Neuron (in vitro differentiated cells): ENCODE measurements at regions not wholly inside any gene's neighbourhood (a gene's known extent, or its start where the extent isn't known, plus 50 kb on each side); places are given as distances from the start of the nearest gene placed in this dataset.

Source experiments
- H2AFZ ChIP-seq: one replicate; pipeline ENCODE4 v1.6.1; 2013; ENCODE audit warnings: low read depth, mild to moderate bottlenecking, inconsistent platforms, low read length, moderate library complexity
- H3K27me3 ChIP-seq: one replicate; pipeline ENCODE4 v1.6.1; 2013; ENCODE audit warnings: low read length; ENCODE audit not compliant: insufficient read depth
- H3K36me3 ChIP-seq: one replicate; pipeline ENCODE4 v1.6.1; 2013; ENCODE audit warnings: low read length; ENCODE audit not compliant: insufficient read depth
- H3K4me1 ChIP-seq: one replicate; pipeline ENCODE4 v1.6.1; 2013; ENCODE audit warnings: low read length; ENCODE audit not compliant: insufficient read depth
- H3K4me3 ChIP-seq: 2 replicates; pipeline ENCODE4 v1.5.1; 2013; ENCODE audit warnings: mild to moderate bottlenecking, low read length, moderate library complexity
- H3K9me3 ChIP-seq: one replicate; pipeline ENCODE4 v1.6.1; 2013; ENCODE audit warnings: low read length

DNA sequence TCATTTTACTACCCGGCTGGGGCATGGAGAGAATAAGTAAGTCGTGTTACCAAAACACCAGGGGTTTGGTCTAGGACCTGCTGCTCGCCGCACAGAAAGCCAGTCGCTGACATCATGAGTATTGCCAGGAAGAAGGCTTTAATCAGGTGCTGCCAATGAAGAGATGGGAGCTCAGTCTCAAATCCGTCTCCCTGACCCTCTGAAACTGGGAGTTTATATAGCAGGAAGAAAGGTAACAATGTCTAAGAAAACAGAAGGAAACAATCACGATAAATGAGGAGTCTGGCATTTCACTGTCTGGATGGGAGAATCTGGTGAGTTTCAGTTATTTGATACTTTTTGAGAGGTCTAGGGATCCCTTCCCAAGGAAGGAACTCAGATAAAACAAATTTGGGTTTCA is 437.9 kb upstream of the JARID2 start:
- Histone ChIP-seq H3K4me1 (no peaks in the 10 kb centered on the region), H2AFZ (no peak overlapping the region), H3K36me3 (no peaks in the 10 kb centered on the region), H3K9me3 (no peaks in the 10 kb centered on the region), H3K4me3 (no peak overlapping the region), H3K27me3 (no peaks in the 10 kb centered on the region)

- H3K36me3 ChIP-seq, result no peaks in the 10 kb centered on the region
- H3K4me3 ChIP-seq, result no peak overlapping the region
- no peaks in the 10 kb centered on the region for H3K27me3 ChIP-seq
- no peaks in the 10 kb centered on the region for H3K4me1 ChIP-seq
- no peak overlapping the region for H2AFZ ChIP-seq
- H3K9me3 ChIP-seq, result no peaks in the 10 kb centered on the region
Measured at GRCh38 chr6:14810021-14810420, 435.8 kb upstream of the JARID2 start.

- no peak overlapping the region for H2AFZ ChIP-seq
- H3K9me3 ChIP-seq, result no peaks in the 10 kb centered on the region
- peaks cover 4% of the 10 kb centered on the region for H3K4me1 ChIP-seq
- H3K36me3 ChIP-seq, result no peaks in the 10 kb centered on the region
- no peak overlapping the region for H3K4me3 ChIP-seq
- H3K27me3 ChIP-seq, result no peaks in the 10 kb centered on the region
Measured at GRCh38 chr6:14811775-14812428, 434.0 kb upstream of the JARID2 start.

DNA sequence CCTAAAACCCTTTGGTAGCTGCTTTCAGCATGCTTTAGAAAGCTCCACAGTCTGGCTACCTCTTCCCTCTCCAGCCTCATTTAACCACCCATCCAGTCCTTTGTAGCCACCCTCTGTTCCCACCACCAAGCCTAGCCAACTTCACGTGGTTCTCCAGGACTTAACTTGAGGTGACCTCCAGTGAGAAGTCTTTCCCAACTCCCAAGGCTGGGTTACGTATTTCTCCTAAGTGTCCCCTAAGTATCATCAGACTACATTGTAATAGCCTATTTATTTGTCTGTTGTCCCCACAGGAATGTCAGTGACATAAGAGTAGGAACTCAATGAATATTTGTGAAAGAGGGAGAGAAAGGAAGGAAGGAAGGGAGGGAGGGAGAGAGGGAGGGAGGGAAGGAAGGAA is 431.9 kb upstream of the JARID2 start:
- no peaks in the 10 kb centered on the region for H3K36me3 ChIP-seq
- H3K27me3 ChIP-seq, result no peaks in the 10 kb centered on the region
- H3K4me1 ChIP-seq, result peaks cover 4% of the 10 kb centered on the region
- H2AFZ ChIP-seq, result no peak overlapping the region
- no peak overlapping the region for H3K4me3 ChIP-seq
- no peaks in the 10 kb centered on the region for H3K9me3 ChIP-seq

GRCh38 chr6:14816116-14816859 is 429.6 kb upstream of the JARID2 start:
- H3K4me3 ChIP-seq, result no peak overlapping the region
- peaks cover 4% of the 10 kb centered on the region for H3K4me1 ChIP-seq
- H3K27me3 ChIP-seq, result no peaks in the 10 kb centered on the region
- no peaks in the 10 kb centered on the region for H3K9me3 ChIP-seq
- no peak overlapping the region for H2AFZ ChIP-seq
- no peaks in the 10 kb centered on the region for H3K36me3 ChIP-seq

GRCh38 chr6:14817074-14817473 is 428.8 kb upstream of the JARID2 start:
- Histone ChIP-seq H3K4me1 (peaks cover 4% of the 10 kb centered on the region), H3K9me3 (no peaks in the 10 kb centered on the region), H3K4me3 (no peak overlapping the region), H3K27me3 (no peaks in the 10 kb centered on the region), H2AFZ (no peak overlapping the region), H3K36me3 (no peaks in the 10 kb centered on the region)

DNA sequence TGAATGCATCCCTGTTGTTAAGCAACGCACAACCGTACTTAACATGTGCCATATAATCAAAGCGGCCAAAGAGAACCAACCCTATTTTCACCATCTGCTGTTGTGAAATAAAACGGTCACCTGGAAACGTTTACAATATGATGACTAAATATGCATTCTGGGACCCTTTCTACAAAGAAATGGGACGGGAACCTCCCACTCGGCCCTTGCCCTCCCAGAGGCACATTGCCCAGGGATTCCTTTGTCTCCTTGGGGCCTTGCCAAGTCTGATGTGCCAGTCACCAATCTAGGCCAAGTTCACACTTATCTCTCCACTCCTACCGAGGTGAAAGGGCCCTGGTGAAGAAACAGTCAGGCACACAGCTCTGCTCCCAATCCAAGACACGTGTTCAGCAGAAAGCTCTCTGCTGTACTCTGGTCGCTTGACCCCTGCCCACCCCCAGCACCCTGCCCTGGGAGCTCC is 427.4 kb upstream of the JARID2 start:
- no peaks in the 10 kb centered on the region for H3K27me3 ChIP-seq
- no peaks in the 10 kb centered on the region for H3K9me3 ChIP-seq
- no peak overlapping the region for H3K4me3 ChIP-seq
- no peak overlapping the region for H2AFZ ChIP-seq
- H3K4me1 ChIP-seq, result peaks cover 4% of the 10 kb centered on the region
- H3K36me3 ChIP-seq, result no peaks in the 10 kb centered on the region

DNA sequence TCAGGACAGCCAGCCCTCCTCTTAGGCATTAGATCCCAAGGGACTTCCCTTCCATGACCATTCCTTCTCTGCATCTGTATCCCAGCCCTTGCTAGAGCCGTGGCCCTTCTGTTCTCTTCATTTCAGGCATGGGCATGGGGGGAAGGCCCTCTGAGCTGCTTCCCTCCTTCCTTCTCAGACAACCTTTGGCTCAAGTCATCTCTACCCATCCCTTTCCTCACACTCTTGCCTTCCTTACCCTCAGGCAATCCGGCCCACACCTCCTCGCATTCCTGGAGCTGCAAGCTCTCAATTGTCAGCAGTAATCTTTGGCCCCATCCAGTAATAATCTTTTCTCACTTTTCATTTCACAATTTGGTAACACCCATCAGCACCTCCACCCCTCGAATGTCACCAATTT is 426.9 kb upstream of the JARID2 start:
- H3K4me3 ChIP-seq, result no peak overlapping the region
- peaks cover 9% of the 10 kb centered on the region for H3K4me1 ChIP-seq
- no peaks in the 10 kb centered on the region for H3K9me3 ChIP-seq
- H2AFZ ChIP-seq, result no peak overlapping the region
- no peaks in the 10 kb centered on the region for H3K27me3 ChIP-seq
- no peaks in the 10 kb centered on the region for H3K36me3 ChIP-seq

- peaks cover 18% of the 10 kb centered on the region for H3K4me1 ChIP-seq
- no peaks in the 10 kb centered on the region for H3K27me3 ChIP-seq
- no peak overlapping the region for H3K4me3 ChIP-seq
Measured at GRCh38 chr6:14819840-14820420, 425.9 kb upstream of the JARID2 start.

DNA sequence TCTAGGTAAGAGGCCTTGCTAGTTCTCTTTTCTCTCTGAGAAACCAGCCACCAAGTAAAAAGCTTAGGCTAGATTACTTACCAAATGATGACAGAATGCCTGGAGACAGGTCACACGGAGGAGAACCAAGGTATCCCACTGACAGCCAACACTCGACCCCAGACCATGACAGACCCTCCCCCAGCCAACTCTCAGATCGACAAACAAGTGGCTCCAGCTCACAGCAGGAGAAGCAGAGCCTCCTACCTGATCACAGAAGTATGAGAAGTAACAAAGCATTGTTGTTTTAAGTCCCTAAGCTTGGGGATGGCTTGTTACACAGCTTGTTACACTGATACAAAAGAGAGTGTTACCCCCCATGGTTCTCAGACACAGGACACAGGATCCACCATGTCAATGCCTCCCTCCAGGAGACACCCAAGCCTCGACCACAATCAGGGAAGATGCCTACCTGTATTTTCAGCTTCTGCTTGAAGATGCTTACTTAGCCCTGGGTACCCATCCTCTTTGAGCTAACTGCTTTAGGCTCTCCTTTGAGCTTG is 423.8 kb upstream of the JARID2 start:
- no peaks in the 10 kb centered on the region for H3K27me3 ChIP-seq
- no peak overlapping the region for H2AFZ ChIP-seq
- H3K4me3 ChIP-seq, result no peak overlapping the region
- H3K36me3 ChIP-seq, result no peaks in the 10 kb centered on the region
- no peaks in the 10 kb centered on the region for H3K9me3 ChIP-seq
- peaks cover 17% of the 10 kb centered on the region for H3K4me1 ChIP-seq

More at GRCh38 chr6:14819840-14820420, 425.9 kb upstream of the JARID2 start:
- no peaks in the 10 kb centered on the region for H3K36me3 ChIP-seq
- H2AFZ ChIP-seq, result no peak overlapping the region
- H3K9me3 ChIP-seq, result no peaks in the 10 kb centered on the region

- H3K36me3 ChIP-seq, result no peaks in the 10 kb centered on the region
- H3K4me1 ChIP-seq, result peaks cover 22% of the 10 kb centered on the region
- H3K27me3 ChIP-seq, result no peaks in the 10 kb centered on the region
- no peak overlapping the region for H2AFZ ChIP-seq
- no peak overlapping the region for H3K4me3 ChIP-seq
- no peaks in the 10 kb centered on the region for H3K9me3 ChIP-seq
Measured at GRCh38 chr6:14822679-14823078, 423.2 kb upstream of the JARID2 start.

- H3K27me3 ChIP-seq, result no peaks in the 10 kb centered on the region
- H3K36me3 ChIP-seq, result no peaks in the 10 kb centered on the region
- no peak overlapping the region for H2AFZ ChIP-seq
- peaks cover 29% of the 10 kb centered on the region for H3K4me1 ChIP-seq
- H3K4me3 ChIP-seq, result peak overlapping the region; percentile 8
- no peaks in the 10 kb centered on the region for H3K9me3 ChIP-seq
Measured at GRCh38 chr6:14824060-14824459, 421.8 kb upstream of the JARID2 start.
